NCI-H2196 treated with DMSO at 0.1 percent for 48 hours (cell line): ENCODE measurements at regions not wholly inside any gene's neighbourhood (a gene's known extent, or its start where the extent isn't known, plus 50 kb on each side); places are given as distances from the start of the nearest gene placed in this dataset.

Experiments
- DNase-seq: peaks from one replicate; lab custom pipeline; 2025; ENCODE audit not compliant: unreplicated experiment; lab: John Stamatoyannopoulos, UW

DNA sequence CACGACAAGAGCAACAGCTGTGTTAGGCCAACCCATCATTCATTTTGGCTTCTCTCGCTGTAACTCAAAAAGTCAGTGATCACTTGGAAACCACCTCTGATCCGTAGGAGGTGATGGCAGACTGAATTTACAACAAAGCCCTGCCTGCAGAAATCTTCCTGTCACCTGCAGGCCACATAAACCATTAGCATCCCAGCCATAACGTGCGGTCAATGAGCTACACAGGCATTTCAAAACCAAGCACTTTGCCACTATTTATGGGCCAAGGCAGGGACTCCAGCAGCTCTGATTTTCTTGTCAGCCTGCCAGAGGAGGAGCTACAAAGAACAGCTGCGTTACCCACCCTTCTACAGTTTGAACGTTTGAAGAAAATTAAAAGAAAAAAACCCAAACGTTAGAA is 228.1 kb upstream of the PPARGC1A start:
- no peak for DNase-seq

DNA sequence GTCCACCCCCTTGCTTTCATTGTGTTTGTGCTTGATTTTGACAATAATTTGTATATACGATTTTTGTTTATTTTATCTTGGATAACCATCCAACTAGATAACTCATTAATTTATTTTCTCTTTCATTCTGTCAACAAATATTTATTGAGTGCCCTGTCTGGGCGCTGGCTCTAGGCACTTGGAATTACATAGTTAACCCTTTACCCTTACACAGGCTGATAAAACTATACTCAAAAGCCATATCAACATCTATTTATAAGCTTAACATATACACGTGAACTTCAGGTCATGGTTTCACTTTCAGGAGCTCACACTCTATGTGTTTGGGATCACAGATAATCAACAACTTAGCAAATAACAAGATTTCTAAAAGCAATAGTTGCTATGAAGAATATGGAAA is 226.3 kb upstream of the PPARGC1A start:
- DNase-seq: no peak

DNA sequence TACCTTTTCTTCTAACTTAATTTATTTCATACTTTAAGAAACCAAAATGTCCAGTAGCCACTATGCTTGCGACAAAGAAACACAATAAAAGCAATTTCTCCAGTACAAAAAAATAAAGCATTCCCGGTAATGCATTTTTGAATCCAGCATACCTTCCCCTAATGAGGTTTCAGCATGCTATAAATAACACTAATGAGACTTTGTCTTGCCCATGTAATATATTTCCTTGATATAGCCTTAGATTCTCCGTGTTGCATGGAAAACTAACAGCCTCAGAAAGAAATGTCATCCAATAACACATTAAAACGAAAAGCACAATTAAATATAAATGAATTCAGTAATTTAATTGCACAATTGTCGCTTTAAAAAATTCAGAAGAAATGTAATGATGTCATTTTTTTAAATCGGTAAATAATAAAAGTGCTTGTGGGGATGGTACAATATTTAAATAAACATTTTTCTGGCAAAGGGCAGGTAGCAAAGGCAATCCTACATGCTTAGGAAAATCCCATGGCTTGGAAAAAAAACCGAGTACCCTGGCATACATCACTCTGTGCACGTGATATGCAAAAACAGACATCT is 225.2 kb upstream of the PPARGC1A start:
- DNase-seq: no peak

DNA sequence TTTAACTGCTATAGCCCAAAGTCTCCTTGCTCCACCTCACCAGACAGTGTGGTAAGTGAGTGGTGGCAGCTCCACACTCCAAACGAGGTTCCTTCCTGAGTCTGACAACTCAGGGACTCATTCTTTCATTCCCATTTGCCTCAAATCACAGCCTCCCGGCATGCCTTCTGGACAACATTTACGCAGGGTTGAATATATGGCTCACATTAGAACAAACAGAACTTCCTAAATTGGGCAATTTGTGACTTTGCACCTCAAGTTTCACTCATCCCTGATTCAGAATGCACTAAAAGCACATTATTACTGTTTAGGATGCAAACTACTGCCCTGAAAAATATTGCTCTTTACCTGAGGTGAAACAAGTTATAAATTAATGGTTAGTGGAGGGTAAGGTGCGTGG is 224.6 kb upstream of the PPARGC1A start:
- DNase-seq: no peak

DNA sequence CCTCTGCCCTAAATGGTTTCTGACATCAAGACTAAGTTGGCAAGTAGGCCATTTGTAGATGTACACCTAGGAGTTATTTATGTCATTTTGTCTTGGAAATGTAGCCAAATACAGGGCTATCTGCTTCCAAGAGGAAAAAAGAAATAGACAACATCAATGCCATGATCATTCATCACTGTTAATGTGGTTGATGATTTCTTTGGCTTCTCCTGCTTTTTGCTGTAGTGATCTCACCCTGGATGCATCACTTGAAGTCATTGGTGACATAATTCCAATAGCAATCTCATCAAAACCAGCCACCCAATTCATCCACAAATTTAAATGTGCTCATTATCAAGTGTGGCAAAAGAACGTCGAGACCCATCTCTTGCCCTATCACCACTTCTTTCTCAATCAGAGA is 222.6 kb upstream of the PPARGC1A start:
- DNase-seq: no peak

DNA sequence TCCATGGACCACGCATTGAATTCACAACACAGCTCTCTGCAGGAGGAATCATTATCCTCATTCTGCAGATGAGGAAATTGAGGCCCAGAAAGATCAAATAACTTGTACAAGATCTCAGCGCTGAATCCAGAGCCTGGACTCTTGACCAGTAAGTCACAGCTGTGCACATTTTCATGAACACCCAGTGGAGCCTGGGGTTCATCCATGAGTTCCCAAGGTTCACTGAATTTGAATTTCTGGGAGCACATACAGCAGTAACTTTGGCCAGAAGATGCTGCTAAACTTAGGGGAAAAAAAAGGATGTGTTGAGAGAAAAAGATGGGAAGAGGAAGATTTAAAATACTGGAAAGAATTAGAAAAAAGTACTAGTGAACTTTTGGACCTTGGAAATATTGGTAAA is 218.7 kb upstream of the PPARGC1A start:
- no peak for DNase-seq

DNA sequence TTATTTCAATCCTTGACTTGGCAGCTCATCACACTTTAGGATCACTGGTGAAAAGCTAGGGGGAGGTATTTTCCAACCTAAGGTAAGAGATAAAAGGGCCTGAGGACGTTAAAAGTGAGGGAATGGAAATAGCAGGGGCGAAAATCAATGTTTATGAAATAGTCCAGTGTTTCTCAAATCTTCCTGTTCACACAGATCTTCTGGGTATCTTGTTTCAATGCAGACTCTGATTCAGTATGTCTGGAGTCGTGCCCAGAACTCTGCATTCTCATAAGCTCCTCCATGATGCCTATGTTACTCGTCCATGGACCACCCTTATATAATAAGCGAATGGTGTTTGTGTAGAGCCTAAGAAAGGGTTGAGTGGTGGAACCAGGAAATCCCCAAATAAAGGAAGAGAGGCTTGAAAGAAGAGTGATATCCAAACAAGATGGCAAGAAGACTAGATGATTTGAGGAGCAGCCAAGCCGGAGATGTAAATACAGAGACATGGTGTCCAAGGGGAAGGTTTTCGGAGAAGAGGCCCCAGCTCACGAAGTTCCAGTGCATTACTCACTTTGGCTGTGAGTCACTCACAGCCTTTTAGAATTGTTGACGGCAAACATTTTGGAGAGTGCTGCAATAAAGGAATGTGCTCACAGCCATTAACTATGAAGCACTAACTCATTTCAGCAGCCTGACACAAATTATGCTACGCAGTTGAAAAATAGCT is 215.6 kb upstream of the PPARGC1A start:
- no peak for DNase-seq

DNA sequence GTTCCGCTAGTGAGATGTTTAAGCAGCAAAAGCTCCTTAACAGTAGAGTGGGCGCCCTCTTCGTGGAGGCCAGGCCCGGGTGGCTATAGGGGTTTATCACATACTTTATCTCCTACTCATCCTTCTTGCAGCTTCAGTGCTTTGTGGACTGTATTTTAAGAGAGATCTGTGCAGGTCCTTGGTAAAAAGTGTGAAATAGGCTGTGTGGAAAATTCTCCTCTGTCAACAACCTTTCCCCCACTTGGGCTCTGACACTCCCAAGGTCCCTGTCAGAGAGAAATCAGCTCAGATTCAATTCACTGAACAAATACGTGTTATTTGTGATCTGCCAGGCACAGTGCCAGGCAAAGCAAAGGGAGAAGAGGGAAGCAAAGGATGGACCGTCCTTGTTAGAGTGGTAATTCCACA is 214.3 kb upstream of the PPARGC1A start:
- no peak for DNase-seq

DNA sequence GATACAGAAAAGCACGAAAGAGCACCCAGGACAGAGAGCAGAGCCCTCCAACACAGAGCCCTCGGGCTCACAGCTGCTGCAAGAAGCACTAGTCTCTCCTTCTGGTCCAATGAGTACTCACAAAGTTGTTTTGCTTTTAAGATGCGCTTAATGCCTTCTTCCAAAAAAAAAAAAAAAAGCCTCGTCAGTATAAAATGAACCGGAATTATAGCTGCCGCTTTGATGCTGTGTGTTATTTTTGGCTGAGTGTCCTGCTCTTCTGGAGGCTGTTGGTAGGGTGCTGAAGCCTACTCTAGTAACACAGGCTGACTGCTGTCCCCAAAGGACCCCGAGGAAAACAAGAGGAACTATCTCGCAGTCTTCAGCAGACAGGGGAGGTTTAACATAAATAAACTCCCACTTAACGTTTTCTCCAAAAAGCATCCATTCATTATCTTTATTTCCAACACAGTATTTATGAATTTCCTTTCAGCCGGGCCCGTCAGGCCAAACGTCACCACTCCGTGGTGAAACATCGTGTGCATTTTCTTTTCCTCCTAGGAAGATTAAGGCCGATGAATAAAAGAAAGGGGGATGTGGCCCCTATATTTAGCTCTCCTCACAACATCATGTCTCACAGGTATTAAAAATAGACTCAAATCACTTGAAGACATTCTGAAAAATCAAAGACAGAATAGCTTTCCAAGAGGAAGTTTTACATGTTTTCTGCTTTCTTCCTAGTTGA is 213.7 kb upstream of the PPARGC1A start:
- DNase-seq: no peak

DNA sequence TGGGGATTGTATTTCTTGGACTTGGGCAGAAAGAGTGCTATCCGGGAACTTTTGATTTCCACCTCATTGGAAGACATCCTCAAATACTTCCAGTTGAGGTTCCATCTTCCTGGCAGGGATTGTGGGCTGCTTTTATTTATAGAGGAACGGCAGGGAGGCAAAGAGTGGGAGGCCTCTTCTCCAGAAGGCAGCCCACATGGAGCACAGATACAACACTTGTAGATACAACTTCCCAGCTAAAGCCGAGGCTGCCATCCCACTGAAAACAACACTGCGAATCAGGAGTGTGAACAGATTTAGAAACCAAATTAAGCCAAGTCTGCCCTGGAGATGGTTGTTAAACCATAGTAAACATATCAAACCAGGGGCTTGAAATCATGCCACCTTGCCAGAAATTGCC is 212.8 kb upstream of the PPARGC1A start:
- no peak for DNase-seq

DNA sequence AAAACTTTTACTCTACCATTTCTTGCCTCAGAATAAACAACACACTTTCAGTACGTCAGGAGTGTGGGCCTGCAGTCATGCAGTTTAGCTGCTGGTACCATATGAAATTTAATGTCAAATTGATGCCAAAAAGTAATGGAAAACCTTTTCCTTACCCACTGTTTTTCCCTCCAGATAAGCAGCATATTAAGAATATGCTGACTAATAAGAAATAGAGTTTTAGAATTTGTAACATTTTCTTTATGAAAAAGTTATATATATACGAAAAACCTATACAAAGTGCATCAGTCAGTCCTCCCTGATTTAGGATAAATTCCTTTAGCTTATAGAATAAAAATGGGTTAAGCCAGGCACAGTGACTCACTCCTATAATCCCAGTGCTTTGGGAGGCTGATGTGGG is 206.8 kb upstream of the PPARGC1A start:
- no peak for DNase-seq

DNA sequence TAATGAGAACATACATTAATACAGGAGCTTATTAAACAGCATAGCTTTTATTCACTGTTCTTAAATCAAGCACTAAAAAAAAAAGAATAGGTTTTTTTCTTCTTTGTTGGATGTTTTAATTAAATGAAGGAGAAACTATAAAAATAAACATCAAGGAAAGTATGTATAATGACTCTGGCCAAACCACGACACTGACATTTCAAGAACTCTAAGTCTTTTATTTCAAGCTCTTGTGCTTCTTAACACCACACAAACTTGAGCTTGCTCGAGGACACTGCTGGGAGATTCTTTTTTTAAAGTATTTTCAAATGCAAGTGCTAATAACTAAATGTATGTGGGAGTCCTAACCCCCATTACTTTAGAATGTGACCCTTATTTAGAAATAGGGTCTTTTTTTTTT is 204.9 kb upstream of the PPARGC1A start:
- no peak for DNase-seq

DNA sequence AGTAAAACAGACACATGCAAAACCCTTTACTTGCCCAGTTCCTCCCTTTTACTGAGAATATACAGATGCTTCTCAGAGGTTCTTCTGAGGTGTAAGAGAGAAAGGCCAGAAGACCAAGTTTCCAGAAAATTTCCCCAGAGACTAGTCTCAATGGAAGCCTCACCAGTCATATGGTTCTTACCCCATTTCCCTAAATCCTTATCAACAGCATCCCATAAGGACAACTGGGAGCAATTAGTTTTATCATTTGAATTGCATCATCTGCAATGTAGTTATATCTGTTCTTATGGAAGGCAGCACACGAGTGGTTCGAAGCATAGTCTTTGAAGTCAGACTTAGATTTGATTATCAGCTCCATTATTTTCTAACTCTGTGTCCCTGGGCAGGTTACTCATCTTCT is 203.6 kb upstream of the PPARGC1A start:
- DNase-seq: no peak

DNA sequence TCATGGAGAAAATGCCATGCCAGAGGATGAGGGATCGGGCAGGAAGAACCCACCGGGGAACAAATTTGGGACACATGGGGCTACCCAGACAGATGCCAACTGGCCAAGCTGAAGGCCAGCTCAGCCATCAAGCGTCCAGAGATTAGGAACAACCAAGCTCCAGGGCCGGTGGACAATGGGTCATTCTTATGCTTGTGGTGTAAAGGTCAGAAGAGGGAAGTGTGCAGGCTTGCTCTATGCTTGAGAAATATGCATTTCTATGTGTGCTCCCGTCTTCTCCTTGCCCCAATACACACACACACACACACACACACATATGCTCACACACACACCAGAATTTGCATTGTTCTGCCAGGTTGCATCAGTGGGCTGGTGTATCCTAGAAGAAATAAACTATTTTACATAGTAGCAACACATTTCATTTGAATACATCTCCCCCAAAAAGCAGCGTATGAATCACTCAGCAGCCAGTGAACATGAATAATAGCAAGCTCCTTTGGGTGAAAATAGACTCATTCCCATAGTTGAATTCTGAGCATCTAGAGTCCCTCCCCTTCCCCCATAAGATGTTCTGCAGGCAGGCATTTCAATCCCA is 201.9 kb upstream of the PPARGC1A start:
- DNase-seq: no peak

DNA sequence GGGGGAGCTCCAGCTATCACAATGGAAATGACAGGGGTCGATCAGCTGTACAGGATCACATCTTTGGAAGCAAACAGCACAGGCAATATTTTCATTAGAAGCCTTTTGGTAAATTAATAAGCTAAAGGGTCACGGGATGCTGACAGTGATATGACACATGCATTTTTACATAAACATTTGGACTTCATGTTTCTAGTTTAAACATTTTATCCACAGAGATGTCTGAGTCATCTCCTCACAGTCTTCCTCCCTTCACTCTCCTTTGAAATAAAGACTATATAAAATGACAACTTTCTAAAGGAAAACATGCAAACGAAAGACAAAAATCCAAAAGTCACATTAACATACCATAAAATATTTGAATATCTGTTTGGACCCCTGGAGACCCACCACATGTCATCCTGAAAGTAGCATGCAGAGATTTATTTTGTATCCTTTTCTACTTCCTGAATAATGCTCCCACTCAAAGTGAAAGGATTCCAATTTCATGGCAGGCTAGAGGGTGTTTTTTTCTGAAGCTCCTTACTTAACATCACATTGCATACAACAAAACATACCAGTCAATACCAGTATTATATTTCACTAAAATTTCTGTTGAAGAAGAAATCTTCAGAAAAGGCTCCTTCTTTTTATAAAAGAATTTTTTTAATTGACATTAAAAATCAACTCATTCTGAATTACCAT is 200.1 kb upstream of the PPARGC1A start:
- DNase-seq: no peak

DNA sequence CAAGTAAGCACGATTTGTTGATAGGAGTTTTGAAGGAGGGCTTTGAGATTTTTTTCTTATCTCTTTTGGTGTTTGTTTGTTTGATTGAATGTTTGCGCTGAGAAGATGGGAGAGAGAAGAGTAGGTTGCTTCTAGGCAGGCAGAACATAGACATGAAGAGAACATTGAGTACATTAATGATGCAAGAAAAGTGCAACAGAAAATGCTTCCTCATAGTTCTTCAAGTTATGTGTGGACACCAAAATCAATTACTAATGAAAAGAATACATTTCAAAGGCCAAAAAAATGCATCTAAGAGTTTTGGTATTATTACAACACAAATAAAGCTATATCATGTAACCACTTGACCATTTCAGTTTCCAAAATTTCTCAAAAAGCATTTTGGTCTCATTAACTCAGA is 191.0 kb upstream of the PPARGC1A start:
- DNase-seq: no peak

DNA sequence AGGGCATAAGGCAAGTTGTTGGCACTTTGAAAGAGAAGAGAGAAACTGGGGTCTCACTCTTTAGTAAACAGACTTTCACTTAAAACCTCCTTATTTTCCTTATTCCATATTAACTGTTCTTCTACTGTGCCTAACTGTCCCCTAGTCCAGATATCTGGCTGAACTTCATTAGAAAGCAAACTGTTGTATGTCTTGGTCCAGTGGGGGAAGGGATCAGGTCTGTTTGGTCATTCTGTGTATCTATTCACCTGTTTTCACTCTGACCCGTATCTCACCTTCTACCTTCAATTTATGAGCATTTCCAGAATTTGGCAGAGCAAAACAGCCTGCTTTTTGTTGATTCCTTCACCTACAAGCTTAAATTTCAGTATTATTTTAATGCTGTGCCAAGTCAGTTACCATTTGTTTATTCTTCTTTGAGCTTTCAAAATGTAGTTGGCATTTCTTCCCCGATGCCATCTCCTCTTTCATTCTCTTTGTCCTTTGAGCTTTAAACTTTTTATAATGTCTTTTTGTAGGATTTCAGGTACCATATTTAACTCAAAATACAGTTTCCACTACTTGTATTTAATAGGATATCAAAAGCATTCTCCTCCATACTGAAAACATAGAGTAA is 188.6 kb upstream of the PPARGC1A start:
- DNase-seq: no peak

DNA sequence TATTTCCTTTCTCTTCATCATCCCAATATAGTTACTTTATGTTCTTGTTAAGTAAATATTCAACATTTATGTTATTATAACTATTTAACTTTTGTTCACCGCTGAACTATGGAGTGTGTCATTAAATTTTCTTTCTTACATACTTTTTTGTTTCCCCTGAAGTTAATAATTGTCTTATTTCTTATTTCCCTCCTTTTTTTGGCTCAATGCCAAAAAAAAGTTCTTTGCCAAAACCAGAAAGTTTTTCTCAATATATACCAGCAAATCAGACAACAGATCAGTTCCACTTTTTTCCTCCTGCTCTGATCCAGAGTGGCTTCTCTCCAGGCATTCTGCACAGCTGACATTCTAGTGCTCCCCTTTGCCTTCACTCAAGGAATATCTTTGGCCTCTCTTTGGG is 187.0 kb upstream of the PPARGC1A start:
- DNase-seq: no peak

DNA sequence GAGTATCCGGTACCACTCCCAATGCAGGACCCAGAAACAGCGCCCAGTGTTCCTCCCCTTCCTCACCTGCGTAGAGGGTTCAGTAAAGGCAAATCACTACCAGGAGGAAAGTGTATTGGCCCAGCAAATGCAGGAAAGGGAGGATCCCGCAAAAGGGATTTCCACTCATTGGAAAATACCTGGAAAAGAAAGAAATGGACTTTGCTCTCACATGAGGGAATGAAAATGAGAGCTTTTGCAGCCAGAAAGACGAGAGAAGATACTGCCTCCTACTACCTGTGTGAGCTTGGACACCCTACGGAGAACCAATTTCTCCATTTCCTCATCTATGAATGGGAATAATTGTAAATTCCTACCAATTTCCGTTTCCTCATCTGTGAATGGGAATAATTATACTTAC is 184.1 kb upstream of the PPARGC1A start:
- no peak for DNase-seq

DNA sequence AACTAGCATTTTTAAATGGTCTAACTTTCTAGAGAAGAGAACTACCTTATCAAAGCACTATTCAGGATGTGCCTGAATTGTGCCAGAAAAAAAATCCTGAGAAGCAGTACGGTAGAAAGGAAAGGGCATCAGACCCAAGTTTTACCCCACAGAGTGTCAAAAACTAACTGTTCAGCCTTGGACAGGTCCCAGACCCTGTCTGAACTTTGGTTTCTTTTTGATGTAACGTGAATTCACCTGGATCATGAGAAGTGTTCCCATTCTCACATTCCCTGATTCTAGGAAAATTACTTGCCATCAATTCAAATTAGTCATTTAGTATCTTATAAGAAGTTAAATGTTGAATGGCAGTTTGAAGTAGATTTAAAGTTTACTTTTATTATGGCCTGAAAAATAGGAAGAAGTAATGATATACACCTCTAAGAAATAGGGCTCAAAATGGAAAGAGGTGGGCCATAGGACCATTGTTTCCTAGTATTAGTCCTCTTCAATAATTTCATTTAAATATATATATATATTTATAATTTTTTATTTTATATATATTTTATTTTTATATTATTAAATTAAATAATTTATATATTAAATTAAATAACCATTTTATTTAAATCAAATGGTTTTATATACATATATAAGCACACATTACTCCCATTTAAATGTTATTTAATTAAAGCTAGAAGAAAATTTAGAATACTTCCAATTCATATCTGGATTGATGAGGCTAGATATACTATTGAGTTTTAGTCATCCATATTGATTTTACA is 181.9 kb upstream of the PPARGC1A start:
- no peak for DNase-seq
